Stomach (tissue), 4 donors: ENCODE measurements at regions not wholly inside any gene's neighbourhood (a gene's known extent, or its start where the extent isn't known, plus 50 kb on each side); places are given as distances from the start of the nearest gene placed in this dataset.

Experiments
- EP300 ChIP-seq: sonication (generic); formaldehyde crosslinking; IDR thresholded peaks from one replicate; pipeline ENCODE4 v1.6.1; 2017; ENCODE audit warnings: antibody characterized with exemption
- POLR2A ChIP-seq, 4 donors: fragments of 450-650 bp; IDR thresholded peaks; one replicate each; pipeline ENCODE4 v1.6.1; 2016; ENCODE audit warnings: antibody characterized with exemption in 4 of 4, control low read depth in 2 of 4, mild to moderate bottlenecking in 1 of 4, moderate library complexity in 1 of 4
- POLR2AphosphoS5 ChIP-seq, 3 donors: sonication (generic); formaldehyde crosslinking; IDR thresholded peaks; one replicate each; pipeline ENCODE4 v1.6.1; 2016; ENCODE audit warnings: antibody characterized with exemption in 3 of 3
- TF ChIP-seq, protein P1 (sequence below), 7 experiments: fragments of 450-650 bp in 4 of 7; fragments of 200-600 bp in 3 of 7; sonication (generic) in 3 of 7; IDR thresholded peaks; one replicate each; pipeline ENCODE4 v1.5.1; 2016 to 2019; ENCODE audit warnings: antibody characterized with exemption in 7 of 7, control low read depth in 2 of 7, mild to moderate bottlenecking in 1 of 7

DNA sequence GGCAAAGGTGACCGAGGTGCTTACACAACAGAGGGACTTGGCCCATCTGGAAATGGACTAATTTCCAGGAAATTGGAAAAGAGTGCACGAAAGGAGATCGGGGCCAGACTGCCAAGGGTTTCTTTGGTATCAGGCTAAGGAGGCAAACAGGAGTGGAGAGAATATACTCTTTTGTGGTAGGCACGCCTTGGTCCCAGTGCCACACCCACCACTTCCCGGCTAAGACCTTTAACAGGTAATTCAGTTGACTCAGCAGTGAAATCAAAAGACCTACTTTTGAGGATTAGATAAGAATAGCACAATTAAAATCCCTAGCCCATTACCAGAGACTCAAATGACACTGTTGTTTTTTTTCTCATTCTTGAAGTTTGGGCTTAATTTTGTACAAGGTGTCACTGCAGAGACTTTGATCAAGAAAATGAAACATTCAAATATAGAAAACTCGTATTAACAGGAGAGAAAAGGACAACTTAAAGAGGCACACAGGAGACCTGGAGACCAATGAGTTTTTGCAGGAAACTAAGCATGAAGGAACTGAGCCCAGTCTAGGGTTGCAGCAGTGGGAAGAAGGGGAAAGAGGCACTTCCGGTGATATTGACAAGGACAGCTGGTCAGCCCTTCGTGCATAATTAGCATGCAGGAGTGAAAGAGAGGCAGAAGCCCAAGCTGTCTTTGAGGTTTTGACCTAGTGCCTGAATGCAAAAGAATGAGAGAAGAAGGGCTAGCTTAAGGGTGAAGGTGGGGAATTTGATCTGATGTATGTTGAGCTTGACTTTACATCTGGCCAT, 265.5 kb upstream of the CCL2 start:
- TF ChIP-seq, protein P1, sequence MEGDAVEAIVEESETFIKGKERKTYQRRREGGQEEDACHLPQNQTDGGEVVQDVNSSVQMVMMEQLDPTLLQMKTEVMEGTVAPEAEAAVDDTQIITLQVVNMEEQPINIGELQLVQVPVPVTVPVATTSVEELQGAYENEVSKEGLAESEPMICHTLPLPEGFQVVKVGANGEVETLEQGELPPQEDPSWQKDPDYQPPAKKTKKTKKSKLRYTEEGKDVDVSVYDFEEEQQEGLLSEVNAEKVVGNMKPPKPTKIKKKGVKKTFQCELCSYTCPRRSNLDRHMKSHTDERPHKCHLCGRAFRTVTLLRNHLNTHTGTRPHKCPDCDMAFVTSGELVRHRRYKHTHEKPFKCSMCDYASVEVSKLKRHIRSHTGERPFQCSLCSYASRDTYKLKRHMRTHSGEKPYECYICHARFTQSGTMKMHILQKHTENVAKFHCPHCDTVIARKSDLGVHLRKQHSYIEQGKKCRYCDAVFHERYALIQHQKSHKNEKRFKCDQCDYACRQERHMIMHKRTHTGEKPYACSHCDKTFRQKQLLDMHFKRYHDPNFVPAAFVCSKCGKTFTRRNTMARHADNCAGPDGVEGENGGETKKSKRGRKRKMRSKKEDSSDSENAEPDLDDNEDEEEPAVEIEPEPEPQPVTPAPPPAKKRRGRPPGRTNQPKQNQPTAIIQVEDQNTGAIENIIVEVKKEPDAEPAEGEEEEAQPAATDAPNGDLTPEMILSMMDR (IDR thresholded peaks at IDR 0.05): no peak
- peak in 2 of 3 donors; percentile 20 to 22 for TF ChIP-seq POLR2AphosphoS5 (IDR thresholded peaks at IDR 0.05)
- TF ChIP-seq EP300: no peak
- no peak for TF ChIP-seq POLR2A (IDR thresholded peaks at IDR 0.05)
